Nephron (organoid): ENCODE measurements at regions not wholly inside any gene's neighbourhood (a gene's known extent, or its start where the extent isn't known, plus 50 kb on each side); places are given as distances from the start of the nearest gene placed in this dataset.
"Not testable (repeated sequence)": the region's sequence is repeated elsewhere in the genome, so short reads cannot be mapped to it uniquely, and the experiment has no call there.

Experiments
- H3K27ac Mint-ChIP-seq, 3 experiments: 2 replicates each; pipeline ENCODE4 v1.8.0; 2020; ENCODE audit warnings: mixed read lengths in 3 of 3, mild to moderate bottlenecking in 2 of 3, moderate library complexity in 1 of 3
- H3K27me3 Mint-ChIP-seq: 2 replicates; pipeline ENCODE4 v1.8.0; 2021; ENCODE audit warnings: low read depth, mild to moderate bottlenecking, moderate library complexity, mixed read lengths
- H3K36me3 Mint-ChIP-seq: 2 replicates; pipeline ENCODE4 v1.8.0; 2020; ENCODE audit warnings: low read depth, mixed read lengths
- H3K4me1 Mint-ChIP-seq: 2 replicates; pipeline ENCODE4 v1.8.0; 2020; ENCODE audit warnings: mixed read lengths
- H3K4me3 Mint-ChIP-seq, 3 experiments: 2 replicates each; pipeline ENCODE4 v1.8.0; 2020; ENCODE audit warnings: mild to moderate bottlenecking in 3 of 3, mixed read lengths in 3 of 3, moderate library complexity in 2 of 3
- H3K9me3 Mint-ChIP-seq: 2 replicates; pipeline ENCODE4 v1.8.0; 2020; ENCODE audit warnings: mixed read lengths
- CTCF ChIP-seq, 3 experiments: fragments of 200-600 bp; sonication (generic); IDR thresholded peaks; one replicate each; pipeline ENCODE4 v1.5.0; 2021; ENCODE audit warnings: antibody characterized with exemption in 3 of 3; ENCODE audit not compliant: unreplicated experiment in 3 of 3

- H3K27ac Mint-ChIP-seq: no peak overlapping the region
- H3K36me3 Mint-ChIP-seq: no peaks in the 10 kb centered on the region
- H3K4me1 Mint-ChIP-seq: no peaks in the 10 kb centered on the region
- H3K9me3 Mint-ChIP-seq: peaks cover 2% of the 10 kb centered on the region
- TF ChIP-seq CTCF (IDR thresholded peaks at IDR 0.05; ENCODE audit: unreplicated experiment in 3 of 3): no peak
- peaks cover 31% of the 10 kb centered on the region for H3K27me3 Mint-ChIP-seq
- H3K4me3 Mint-ChIP-seq: no peak overlapping the region
These were observed 122.8 kb upstream of the TBX5 start for GRCh38 chr12:114528766-114529165.

GRCh38 chr12:114521160-114521559 lies 115.2 kb upstream of the TBX5 start:
- not testable (repeated sequence) for H3K27ac Mint-ChIP-seq, H3K9me3 Mint-ChIP-seq, H3K36me3 Mint-ChIP-seq, H3K4me1 Mint-ChIP-seq, H3K4me3 Mint-ChIP-seq
- H3K27me3 Mint-ChIP-seq: peaks cover 58% of the 10 kb centered on the region

GRCh38 chr12:114512351-114512750 lies 106.4 kb upstream of the TBX5 start:
- Mint-ChIP-seq H3K4me1 (no peaks in the 10 kb centered on the region), H3K27ac (no peak overlapping the region), H3K36me3 (no peaks in the 10 kb centered on the region), H3K9me3 (no peaks in the 10 kb centered on the region), H3K27me3 (peaks cover 53% of the 10 kb centered on the region), H3K4me3 (no peak overlapping the region)
- TF ChIP-seq CTCF (IDR thresholded peaks at IDR 0.05; ENCODE audit: unreplicated experiment in 3 of 3): no peak

- no peaks in the 10 kb centered on the region for H3K36me3 Mint-ChIP-seq
These were observed 102.7 kb upstream of the TBX5 start for GRCh38 chr12:114508529-114509129.

GRCh38 chr12:114506651-114507050 lies 100.7 kb upstream of the TBX5 start:
- Mint-ChIP-seq H3K9me3 (no peaks in the 10 kb centered on the region), H3K27ac (no peak overlapping the region), H3K27me3 (peaks cover 78% of the 10 kb centered on the region), H3K4me1 (no peaks in the 10 kb centered on the region), H3K4me3 (no peak overlapping the region), H3K36me3 (no peaks in the 10 kb centered on the region)
- no peak for TF ChIP-seq CTCF (IDR thresholded peaks at IDR 0.05; ENCODE audit: unreplicated experiment in 3 of 3)

More at GRCh38 chr12:114508529-114509129, 102.7 kb upstream of the TBX5 start:
- Mint-ChIP-seq H3K9me3 (no peaks in the 10 kb centered on the region), H3K4me3 (no peak overlapping the region), H3K27ac (no peak overlapping the region), H3K4me1 (no peaks in the 10 kb centered on the region), H3K27me3 (peaks cover 61% of the 10 kb centered on the region)
- peak; percentile 76 to 79 (median 78) for TF ChIP-seq CTCF (IDR thresholded peaks at IDR 0.05; ENCODE audit: unreplicated experiment in 3 of 3)

GRCh38 chr12:114504311-114504710 lies 98.4 kb upstream of the TBX5 start:
- Mint-ChIP-seq H3K4me1 (no peaks in the 10 kb centered on the region), H3K36me3 (no peaks in the 10 kb centered on the region), H3K4me3 (no peak overlapping the region), H3K27ac (no peak overlapping the region), H3K27me3 (peaks cover 88% of the 10 kb centered on the region), H3K9me3 (no peaks in the 10 kb centered on the region)
- TF ChIP-seq CTCF (IDR thresholded peaks at IDR 0.05; ENCODE audit: unreplicated experiment in 3 of 3): no peak
